IPS-18c (cell line): ENCODE measurements at regions not wholly inside any gene's neighbourhood (a gene's known extent, or its start where the extent isn't known, plus 50 kb on each side); places are given as distances from the start of the nearest gene placed in this dataset.

Experiments used
- H3K4me3 ChIP-seq: 2 replicates; pipeline ENCODE4 v1.7.0; 2013; ENCODE audit warnings: low read depth, mild to moderate bottlenecking, low read length, moderate library complexity; ENCODE audit not compliant: insufficient read depth
- H3K9me3 ChIP-seq: one replicate; pipeline ENCODE4 v1.6.1; 2013; ENCODE audit warnings: mild to moderate bottlenecking, low read length, moderate library complexity; ENCODE audit not compliant: control insufficient read depth, insufficient read depth

GRCh38 chr12:115756271-115756670, 521.2 kb downstream of the MED13L start:
- Histone ChIP-seq H3K4me3 (no peak overlapping the region), H3K9me3 (no peaks in the 10 kb centered on the region)

DNA sequence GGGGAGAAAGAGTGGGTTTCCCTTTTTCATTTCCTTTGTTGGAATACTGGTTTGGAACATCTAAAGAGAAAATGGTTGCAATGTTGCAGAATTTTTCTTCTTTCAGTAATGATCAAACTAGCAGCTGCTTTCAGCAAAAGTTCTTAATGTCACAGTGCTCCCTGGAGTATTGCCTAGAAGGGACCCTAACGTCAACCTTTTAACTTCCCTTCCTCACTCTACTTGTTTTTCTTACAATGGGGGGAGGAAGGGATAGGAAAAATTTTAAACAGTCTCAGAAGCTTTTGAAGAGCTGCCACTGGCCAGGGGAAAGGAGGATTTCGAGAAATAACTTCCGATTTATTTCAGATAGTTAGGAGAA, 521.8 kb downstream of the MED13L start:
- Histone ChIP-seq H3K4me3 (no peak overlapping the region), H3K9me3 (no peaks in the 10 kb centered on the region)

DNA sequence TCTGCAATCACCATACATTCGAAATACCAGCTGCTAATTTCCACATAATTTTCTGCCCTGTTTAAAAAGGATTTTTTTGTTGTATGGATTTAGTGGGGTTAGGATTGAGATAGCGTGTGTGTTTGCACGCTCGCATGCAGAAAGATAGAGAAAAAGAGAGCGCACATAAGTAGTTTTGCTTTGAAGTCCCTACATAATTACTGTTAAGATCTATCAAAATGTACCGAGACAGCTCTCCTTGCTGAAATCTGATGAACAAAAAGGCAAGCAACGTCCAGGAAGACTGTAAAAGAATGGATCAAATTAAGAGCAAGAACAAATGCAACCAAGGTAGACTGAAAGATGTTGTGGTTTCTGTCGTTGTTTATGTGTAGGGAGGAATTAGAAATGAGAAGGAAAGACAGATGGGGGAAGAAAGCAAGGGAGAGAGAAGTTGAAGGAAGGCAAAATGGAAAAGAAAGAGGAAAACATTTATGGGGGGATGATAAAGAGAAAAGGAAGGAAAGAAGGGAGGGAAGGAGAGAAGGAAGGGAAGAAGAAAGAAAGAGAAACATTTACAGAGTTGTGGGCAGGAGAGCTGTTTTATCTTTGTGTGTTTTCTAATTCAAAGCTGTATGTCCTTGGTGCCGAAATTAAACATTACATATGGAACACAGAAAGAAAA, 522.3 kb downstream of the MED13L start:
- Histone ChIP-seq H3K4me3 (no peak overlapping the region), H3K9me3 (peaks cover 2% of the 10 kb centered on the region)

DNA sequence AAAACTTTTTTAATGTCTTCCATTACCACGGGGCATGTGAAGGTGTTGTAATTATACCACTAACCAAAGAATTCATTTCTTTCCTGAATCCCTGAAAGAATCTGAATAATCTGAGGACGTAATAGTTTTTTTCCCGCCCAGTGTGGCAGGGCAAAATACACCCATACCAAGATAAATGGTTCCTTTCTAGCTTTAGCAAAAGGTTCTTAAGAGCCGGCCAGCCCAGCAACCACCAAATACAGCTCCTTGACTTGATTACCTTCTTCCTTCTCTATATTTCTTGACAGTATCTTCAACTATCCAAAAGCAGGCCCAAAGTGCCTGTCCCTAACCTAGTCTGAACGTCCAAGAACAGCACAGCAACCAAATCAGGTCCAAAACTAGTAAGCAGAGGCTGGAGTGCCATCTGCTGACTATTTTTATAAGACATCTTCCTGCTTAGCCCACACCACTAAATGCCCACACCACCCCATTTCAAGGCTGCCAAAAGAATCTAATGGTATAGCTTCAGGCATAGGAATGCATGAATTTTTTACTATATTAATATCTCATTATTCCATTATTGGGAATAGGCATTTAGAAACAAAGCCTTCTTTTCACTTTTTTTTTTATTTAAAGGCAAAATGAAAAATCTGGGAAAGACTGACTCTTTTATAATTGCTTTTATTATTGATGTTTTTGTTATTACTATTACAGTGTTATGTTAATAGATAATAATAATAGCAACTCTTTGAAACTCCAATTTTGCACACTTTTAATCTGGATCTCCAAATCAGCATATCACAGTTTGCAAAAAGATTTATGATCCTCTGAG, 524.4 kb downstream of the MED13L start:
- Histone ChIP-seq H3K9me3 (peaks cover 2% of the 10 kb centered on the region), H3K4me3 (no peak overlapping the region)

DNA sequence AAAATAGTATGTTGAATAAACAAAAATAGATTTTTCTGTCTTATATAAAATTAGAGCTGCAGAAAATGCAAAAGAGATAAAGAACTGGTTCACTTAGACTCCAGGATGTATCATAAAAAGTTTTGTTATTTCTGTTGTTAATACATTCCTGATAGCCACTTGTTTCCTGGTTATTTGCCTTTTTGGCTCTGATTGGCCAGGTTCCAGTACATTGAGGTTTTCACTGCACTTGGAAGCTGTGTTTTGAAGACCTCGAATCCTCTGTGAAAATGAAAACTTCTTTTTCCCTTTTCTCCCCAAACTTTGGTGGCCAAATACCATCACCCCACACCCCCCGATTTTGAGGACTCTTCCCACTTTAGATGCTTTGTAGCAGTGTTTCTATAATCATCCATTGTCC, 525.3 kb downstream of the MED13L start:
- H3K4me3 ChIP-seq, result no peak overlapping the region
- peaks cover 2% of the 10 kb centered on the region for H3K9me3 ChIP-seq

- H3K4me3 ChIP-seq, result no peak overlapping the region
- H3K9me3 ChIP-seq, result peaks cover 2% of the 10 kb centered on the region
These were observed 527.2 kb downstream of the MED13L start for GRCh38 chr12:115750340-115750739.

GRCh38 chr12:115749071-115749841, 528.2 kb downstream of the MED13L start:
- Histone ChIP-seq H3K4me3 (no peak overlapping the region), H3K9me3 (peaks cover 2% of the 10 kb centered on the region)

DNA sequence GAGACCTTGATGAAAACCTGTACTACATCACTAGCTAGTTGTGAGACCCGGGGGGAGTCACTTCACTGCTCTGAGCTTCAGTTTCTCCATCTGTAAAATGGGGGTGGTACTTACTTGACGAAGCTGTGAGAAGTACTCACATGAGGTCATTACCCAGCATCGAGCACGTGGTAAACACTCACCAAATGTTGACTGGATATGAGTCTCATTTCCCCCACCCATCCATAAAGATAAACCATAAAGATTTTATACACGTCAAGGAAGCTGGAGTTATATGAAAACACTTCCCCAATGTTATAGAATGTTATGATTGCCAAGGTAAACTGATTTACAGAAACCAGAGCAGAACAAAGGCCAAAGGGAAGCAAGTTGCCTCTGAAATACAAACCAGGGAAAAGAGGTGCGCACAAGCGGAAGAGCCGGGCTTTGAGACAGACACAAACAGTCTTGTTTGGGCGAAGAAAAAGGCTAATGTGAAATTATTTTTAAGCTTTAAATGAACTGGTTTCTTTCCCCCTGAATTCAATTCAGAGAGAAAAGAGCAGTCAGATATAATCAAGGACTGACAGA, 536.8 kb downstream of the MED13L start:
- Histone ChIP-seq H3K4me3 (no peak overlapping the region), H3K9me3 (no peaks in the 10 kb centered on the region)

DNA sequence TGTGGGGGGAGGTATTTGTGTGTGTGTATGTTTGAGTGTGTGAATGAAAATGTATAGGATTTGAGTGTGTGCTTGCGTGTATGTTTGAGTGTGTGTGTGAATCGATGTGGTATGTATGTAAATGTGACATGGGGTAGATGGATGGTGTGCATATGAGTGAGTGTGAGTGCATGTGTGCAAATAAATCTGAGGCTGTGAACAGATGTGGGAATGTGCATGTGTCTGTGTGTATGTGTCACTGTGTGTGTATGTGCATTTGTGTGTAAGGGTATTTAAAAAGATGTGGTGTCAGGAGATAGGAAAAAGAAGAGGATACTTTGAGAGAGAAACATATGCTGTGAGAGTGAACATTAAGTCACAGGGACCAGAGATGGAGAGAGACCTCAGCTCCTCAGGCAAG, 539.6 kb downstream of the MED13L start:
- Histone ChIP-seq H3K4me3 (no peak overlapping the region), H3K9me3 (no peaks in the 10 kb centered on the region)

- H3K9me3 ChIP-seq, result no peaks in the 10 kb centered on the region
- no peak overlapping the region for H3K4me3 ChIP-seq
These were observed 541.1 kb downstream of the MED13L start for GRCh38 chr12:115736360-115736759.

GRCh38 chr12:115730975-115731541, 546.4 kb downstream of the MED13L start:
- Histone ChIP-seq H3K4me3 (no peak overlapping the region), H3K9me3 (no peaks in the 10 kb centered on the region)

- Histone ChIP-seq H3K4me3 (no peak overlapping the region), H3K9me3 (no peaks in the 10 kb centered on the region)
These were observed 550.8 kb downstream of the MED13L start for GRCh38 chr12:115726691-115727090.

GRCh38 chr12:115722181-115722580, 555.3 kb downstream of the MED13L start:
- H3K4me3 ChIP-seq, result no peak overlapping the region

DNA sequence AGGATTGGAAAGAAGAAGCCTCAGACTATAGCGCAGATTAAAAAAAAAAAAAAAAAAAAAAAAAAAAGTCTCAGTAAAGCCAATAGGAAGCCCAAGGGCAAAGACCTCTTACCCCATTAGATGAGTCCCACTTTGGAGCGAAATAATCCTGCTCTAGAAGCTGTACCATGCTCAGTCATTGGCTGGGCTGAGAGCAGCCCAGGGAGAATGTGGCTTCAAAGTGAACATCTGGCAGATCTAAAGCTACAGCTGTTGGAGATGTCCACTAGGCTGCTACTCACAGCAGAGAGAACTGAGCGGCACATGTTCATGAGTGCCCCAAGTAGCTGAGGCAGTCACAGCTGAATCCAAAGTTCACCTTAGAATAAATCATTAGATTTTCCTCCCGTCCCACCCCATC, 560.9 kb downstream of the MED13L start:
- Histone ChIP-seq H3K9me3 (no peaks in the 10 kb centered on the region), H3K4me3 (no peak overlapping the region)

More at GRCh38 chr12:115722181-115722580, 555.3 kb downstream of the MED13L start:
- no peaks in the 10 kb centered on the region for H3K9me3 ChIP-seq

GRCh38 chr12:115712676-115713075, 564.8 kb downstream of the MED13L start:
- Histone ChIP-seq H3K4me3 (no peak overlapping the region), H3K9me3 (no peaks in the 10 kb centered on the region)

- Histone ChIP-seq H3K4me3 (no peak overlapping the region), H3K9me3 (no peaks in the 10 kb centered on the region)
These were observed 567.4 kb downstream of the MED13L start for GRCh38 chr12:115710104-115710564.

- Histone ChIP-seq H3K4me3 (no peak overlapping the region), H3K9me3 (no peaks in the 10 kb centered on the region)
These were observed 567.9 kb downstream of the MED13L start for GRCh38 chr12:115709540-115710011.
